HT1080 (cell line): ENCODE measurements at regions not wholly inside any gene's neighbourhood (a gene's known extent, or its start where the extent isn't known, plus 50 kb on each side); places are given as distances from the start of the nearest gene placed in this dataset.
A peak's percentile ranks its signal among the peaks of the same experiment; 100 is the strongest.
"Not testable (repeated sequence)": the region's sequence is repeated elsewhere in the genome, so short reads cannot be mapped to it uniquely, and the experiment has no call there.

Experiments used
- DNase-seq: peaks from one replicate; pipeline ENCODE4 v3.0.0-alpha.2; 2015; ENCODE audit warnings: low read depth

GRCh38 chr14:58752289-58752688, 114.5 kb downstream of the DACT1 start:
- no peak for DNase-seq

GRCh38 chr14:58752771-58753201, 115.0 kb downstream of the DACT1 start:
- no peak for DNase-seq

- no peak for DNase-seq
Observed at GRCh38 chr14:58755031-58755925, 117.5 kb downstream of the DACT1 start.

- no peak for DNase-seq
Observed at GRCh38 chr14:58760121-58760520, 122.4 kb downstream of the DACT1 start.

GRCh38 chr14:58762629-58763028, 124.9 kb downstream of the DACT1 start:
- DNase-seq = no peak

- no peak for DNase-seq
Observed at GRCh38 chr14:58763210-58763609, 125.4 kb downstream of the DACT1 start.

GRCh38 chr14:58765418-58765831, 127.7 kb downstream of the DACT1 start:
- DNase-seq = no peak

- no peak for DNase-seq
Observed at GRCh38 chr14:58765843-58766242, 128.1 kb downstream of the DACT1 start.

- no peak for DNase-seq
Observed at GRCh38 chr14:58769011-58769643, 131.4 kb downstream of the DACT1 start.

GRCh38 chr14:58769771-58770170, 132.0 kb downstream of the DACT1 start:
- DNase-seq = no peak

GRCh38 chr14:58770491-58770982, 132.8 kb downstream of the DACT1 start:
- DNase-seq = no peak

GRCh38 chr14:58771016-58771415, 133.3 kb downstream of the DACT1 start:
- DNase-seq = no peak

- DNase-seq = no peak
Observed at GRCh38 chr14:58772116-58772515, 134.4 kb downstream of the DACT1 start.

- DNase-seq = peak; percentile 11
Observed at GRCh38 chr14:58772794-58773620, 135.2 kb downstream of the DACT1 start.

GRCh38 chr14:58774531-58774930, 136.8 kb downstream of the DACT1 start:
- no peak for DNase-seq

- not testable (repeated sequence) for DNase-seq
Observed at GRCh38 chr14:58775130-58775529, 137.4 kb downstream of the DACT1 start.

GRCh38 chr14:58776516-58776915, 138.8 kb downstream of the DACT1 start:
- no peak for DNase-seq

GRCh38 chr14:58777541-58777979, 139.8 kb downstream of the DACT1 start:
- no peak for DNase-seq

GRCh38 chr14:58778202-58778601, 140.4 kb downstream of the DACT1 start:
- DNase-seq = no peak

- DNase-seq = no peak
Observed at GRCh38 chr14:58779376-58779775, 141.6 kb downstream of the DACT1 start.

- DNase-seq = no peak
Observed at GRCh38 chr14:58780185-58780584, 142.4 kb downstream of the DACT1 start.

- no peak for DNase-seq
Observed at GRCh38 chr14:58780605-58781004, 142.8 kb downstream of the DACT1 start.
